ENCODE measurements at regions not wholly inside any gene's neighbourhood (a gene's known extent, or its start where the extent isn't known, plus 50 kb on each side); places are given as distances from the start of the nearest gene placed in this dataset.

DNA sequence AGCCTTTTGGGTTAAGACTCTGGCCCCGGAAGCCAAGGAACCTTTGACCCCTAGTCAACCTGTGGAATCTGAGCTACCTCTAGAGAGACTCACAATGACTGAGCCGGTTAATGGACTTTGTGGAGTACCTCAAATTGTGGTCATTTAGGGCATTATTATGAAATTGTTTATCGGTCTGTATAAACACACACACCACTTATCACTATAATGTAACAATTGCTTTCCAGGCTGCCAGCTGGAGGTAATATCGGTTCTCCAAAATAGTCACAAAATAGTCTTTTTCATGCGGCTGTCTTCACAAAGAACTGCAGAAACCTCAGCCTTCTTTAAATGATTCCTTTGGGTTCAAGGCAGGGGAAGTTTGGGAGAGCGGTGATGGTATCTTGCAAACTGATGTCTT is 144.2 kb downstream of the DACT1 start:
- CTCF ChIA-PET, result no interaction called here
- H3F3A ChIP-seq (ENCODE audit: insufficient read depth, low read depth), result no peaks in the 10 kb centered on the region
- H3K9me2 ChIP-seq (ENCODE audit: insufficient read depth), result no peaks in the 10 kb centered on the region
- peaks cover 71% of the 10 kb centered on the region for H3K27me3 ChIP-seq (ENCODE audit: insufficient read depth, low read depth)
- no peaks in the 10 kb centered on the region for H3K79me2 ChIP-seq (ENCODE audit: low read depth)
- no peaks in the 10 kb centered on the region for H3K9me3 ChIP-seq (ENCODE audit: insufficient read depth, low read depth)
- H2AFZ ChIP-seq, result no peak overlapping the region
- no TSS peak for BruUV-seq (replicated peaks)
- H4K20me1 ChIP-seq (ENCODE audit: insufficient read depth), result no peaks in the 10 kb centered on the region
- DNase-seq, result no peak
- H3K27ac ChIP-seq, result no peak overlapping the region
- H3K4me3 ChIP-seq, result no peak overlapping the region
- TF ChIP-seq CTCF (conservative IDR thresholded peaks at IDR 0.05) (no peak), EZH2 (IDR thresholded peaks at IDR 0.05; ENCODE audit: low read depth) (no peak)
- no peaks in the 10 kb centered on the region for H3K4me1 ChIP-seq (replicated peaks; ENCODE audit: insufficient read depth)
- POLR2A ChIA-PET (ENCODE audit: unreplicated experiment), result no interaction called here
- H3K36me3 ChIP-seq (ENCODE audit: low read depth), result no peaks in the 10 kb centered on the region
- H3K4me2 ChIP-seq, result no peak overlapping the region
- intact Hi-C loops (cut with micrococcal nuclease; ENCODE audit: unreplicated experiment), result no loop called here

GRCh38 chr14:58783792-58784511 is 146.2 kb downstream of the DACT1 start:
- H3K4me1 ChIP-seq (replicated peaks; ENCODE audit: insufficient read depth), result no peaks in the 10 kb centered on the region
- H3F3A ChIP-seq (ENCODE audit: insufficient read depth, low read depth), result no peaks in the 10 kb centered on the region
- H3K27ac ChIP-seq, result no peak overlapping the region
- H3K36me3 ChIP-seq (ENCODE audit: low read depth), result no peaks in the 10 kb centered on the region
- ChIA-PET POLR2A (ENCODE audit: unreplicated experiment) (no interaction called here), CTCF (no interaction called here)
- no peaks in the 10 kb centered on the region for H3K79me2 ChIP-seq (ENCODE audit: low read depth)
- H4K20me1 ChIP-seq (ENCODE audit: insufficient read depth), result no peaks in the 10 kb centered on the region
- intact Hi-C loops (cut with micrococcal nuclease; ENCODE audit: unreplicated experiment), result no loop called here
- H3K9me2 ChIP-seq (ENCODE audit: insufficient read depth), result no peaks in the 10 kb centered on the region
- DNase-seq, result no peak
- no TSS peak for BruUV-seq (replicated peaks)
- H2AFZ ChIP-seq, result no peak overlapping the region
- no peak overlapping the region for H3K4me3 ChIP-seq
- peaks cover 72% of the 10 kb centered on the region for H3K27me3 ChIP-seq (ENCODE audit: insufficient read depth, low read depth)
- no peaks in the 10 kb centered on the region for H3K9me3 ChIP-seq (ENCODE audit: insufficient read depth, low read depth)
- H3K4me2 ChIP-seq, result no peak overlapping the region
- TF ChIP-seq CTCF (conservative IDR thresholded peaks at IDR 0.05), result no peak
- TF ChIP-seq EZH2 (IDR thresholded peaks at IDR 0.05; ENCODE audit: low read depth), result no peak

DNA sequence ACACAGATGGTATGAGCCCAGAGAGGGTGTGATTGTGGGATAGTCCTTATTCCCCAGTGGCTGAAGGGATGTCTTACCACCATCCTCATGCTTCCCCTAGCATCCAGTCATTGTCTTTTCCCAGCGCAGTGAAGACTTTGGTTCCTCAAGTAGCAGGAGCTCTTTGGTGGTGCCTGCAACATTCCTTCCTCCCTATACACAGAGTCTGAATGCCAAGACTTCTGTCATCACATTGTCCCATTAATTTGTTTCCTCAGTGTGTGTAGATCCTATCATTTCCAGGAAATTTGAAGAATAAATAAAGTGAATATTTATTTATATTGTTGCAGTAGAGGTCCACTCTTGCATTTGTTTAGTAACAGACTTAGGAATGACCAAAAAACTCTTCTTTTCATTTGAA is 147.2 kb downstream of the DACT1 start:
- peaks cover 78% of the 10 kb centered on the region for H3K27me3 ChIP-seq (ENCODE audit: insufficient read depth, low read depth)

More for the DNA sequence above, 147.2 kb downstream of the DACT1 start:
- no TSS peak for BruUV-seq (replicated peaks)
- no peak for DNase-seq
- intact Hi-C loops (cut with micrococcal nuclease; ENCODE audit: unreplicated experiment), result no loop called here
- H3K9me3 ChIP-seq (ENCODE audit: insufficient read depth, low read depth), result no peaks in the 10 kb centered on the region
- H3K4me1 ChIP-seq (replicated peaks; ENCODE audit: insufficient read depth), result no peaks in the 10 kb centered on the region
- H3K4me3 ChIP-seq, result no peak overlapping the region
- H3K79me2 ChIP-seq (ENCODE audit: low read depth), result no peaks in the 10 kb centered on the region
- ChIA-PET CTCF (no interaction called here), POLR2A (ENCODE audit: unreplicated experiment) (no interaction called here)
- TF ChIP-seq EZH2 (IDR thresholded peaks at IDR 0.05; ENCODE audit: low read depth), result no peak
- no peak for TF ChIP-seq CTCF (conservative IDR thresholded peaks at IDR 0.05)
- H3K4me2 ChIP-seq, result no peak overlapping the region
- H3K9me2 ChIP-seq (ENCODE audit: insufficient read depth), result no peaks in the 10 kb centered on the region
- H3K36me3 ChIP-seq (ENCODE audit: low read depth), result no peaks in the 10 kb centered on the region
- no peaks in the 10 kb centered on the region for H3F3A ChIP-seq (ENCODE audit: insufficient read depth, low read depth)
- H2AFZ ChIP-seq, result no peak overlapping the region
- H4K20me1 ChIP-seq (ENCODE audit: insufficient read depth), result no peaks in the 10 kb centered on the region
- no peak overlapping the region for H3K27ac ChIP-seq
